H9 (cell line): ENCODE measurements at regions not wholly inside any gene's neighbourhood (a gene's known extent, or its start where the extent isn't known, plus 50 kb on each side); places are given as distances from the start of the nearest gene placed in this dataset.

Experiments used
- DNase-seq: peaks from one replicate; pipeline ENCODE4 v3.0.0-alpha.2; 2017
- H2AFZ ChIP-seq: one replicate; pipeline ENCODE4 v1.6.1; 2013; ENCODE audit warnings: mild to moderate bottlenecking, low read length, control low read depth, moderate library complexity
- H2AK5ac ChIP-seq: 2 replicates; pipeline ENCODE4 v1.6.1; 2013; ENCODE audit warnings: low read length, control low read depth, mixed read lengths; ENCODE audit not compliant: insufficient read length
- H2BK120ac ChIP-seq: one replicate; pipeline ENCODE4 v1.6.1; 2013; ENCODE audit warnings: low read depth, mild to moderate bottlenecking, low read length, control low read depth, inconsistent platforms; ENCODE audit not compliant: poor library complexity, severe bottlenecking
- H2BK12ac ChIP-seq: 2 replicates; pipeline ENCODE4 v1.6.1; 2013; ENCODE audit warnings: low read length, control low read depth, mixed read lengths, low read depth; ENCODE audit not compliant: insufficient read length
- H2BK15ac ChIP-seq: 2 replicates; pipeline ENCODE4 v1.6.1; 2013; ENCODE audit warnings: low read depth, low read length, control low read depth
- H2BK20ac ChIP-seq: one replicate; pipeline ENCODE4 v1.6.1; 2013; ENCODE audit warnings: low read depth, mild to moderate bottlenecking, low read length, control low read depth, inconsistent platforms; ENCODE audit not compliant: poor library complexity, severe bottlenecking
- H2BK5ac ChIP-seq: 2 replicates; pipeline ENCODE4 v1.6.1; 2013; ENCODE audit warnings: low read length, control low read depth, mixed read lengths; ENCODE audit not compliant: insufficient read length
- H3K14ac ChIP-seq: 2 replicates; pipeline ENCODE4 v1.6.1; 2013; ENCODE audit warnings: low read length, control low read depth; ENCODE audit not compliant: insufficient read depth
- H3K18ac ChIP-seq: 2 replicates; pipeline ENCODE4 v1.6.1; 2013; ENCODE audit warnings: low read depth, mild to moderate bottlenecking, mixed read lengths, low read length, control low read depth; ENCODE audit not compliant: insufficient read length
- H3K23ac ChIP-seq: 2 replicates; pipeline ENCODE4 v1.6.1; 2013; ENCODE audit warnings: low read length, control low read depth, mixed read lengths, low read depth; ENCODE audit not compliant: insufficient read length
- H3K23me2 ChIP-seq: 2 replicates; pipeline ENCODE4 v1.6.1; 2013; ENCODE audit warnings: low read depth, mild to moderate bottlenecking, mixed read lengths, low read length, control low read depth; ENCODE audit not compliant: insufficient read length, poor library complexity, severe bottlenecking
- H3K27ac ChIP-seq: 2 replicates; pipeline ENCODE4 v1.5.1; 2013; ENCODE audit warnings: low read length, control low read depth, mixed read lengths, low read depth; ENCODE audit not compliant: insufficient read length
- H3K27me3 ChIP-seq: 2 replicates; pipeline ENCODE4 v1.6.1; 2013; ENCODE audit warnings: low read length, control low read depth, inconsistent platforms; ENCODE audit not compliant: insufficient read depth
- H3K4ac ChIP-seq: 2 replicates; pipeline ENCODE4 v1.6.1; 2013; ENCODE audit warnings: low read depth, mild to moderate bottlenecking, control low read depth, inconsistent platforms, low read length, moderate library complexity
- H3K4me1 ChIP-seq: 2 replicates; pipeline ENCODE4 v1.6.1; 2013; ENCODE audit warnings: low read length, control low read depth, inconsistent platforms; ENCODE audit not compliant: insufficient read depth
- H3K4me2 ChIP-seq: 2 replicates; pipeline ENCODE4 v1.6.1; 2013; ENCODE audit warnings: low read length, control low read depth, mixed read lengths; ENCODE audit not compliant: insufficient read length, insufficient read depth
- H3K56ac ChIP-seq: 2 replicates; pipeline ENCODE4 v1.6.1; 2013; ENCODE audit warnings: low read depth, mild to moderate bottlenecking, mixed read lengths, low read length, control low read depth; ENCODE audit not compliant: insufficient read length
- H3K79me1 ChIP-seq: 2 replicates; pipeline ENCODE4 v1.6.1; 2013; ENCODE audit warnings: low read depth, mild to moderate bottlenecking, moderate library complexity, low read length, control low read depth, inconsistent platforms; ENCODE audit not compliant: insufficient read depth, poor library complexity, severe bottlenecking
- H3K79me2 ChIP-seq: 2 replicates; pipeline ENCODE4 v1.6.1; 2013; ENCODE audit warnings: low read length, control low read depth, inconsistent platforms; ENCODE audit not compliant: insufficient read depth
- H3K9ac ChIP-seq: 2 replicates; pipeline ENCODE4 v1.6.1; 2013; ENCODE audit warnings: low read length, control low read depth, mixed read lengths; ENCODE audit not compliant: insufficient read length; ENCODE audit errors: extremely low read depth
- H3K9me3 ChIP-seq: one replicate; pipeline ENCODE4 v1.6.1; 2013; ENCODE audit warnings: low read depth, low read length, inconsistent platforms; ENCODE audit not compliant: control insufficient read depth
- H3T11ph ChIP-seq: one replicate; pipeline ENCODE4 v1.6.1; 2013; ENCODE audit warnings: mild to moderate bottlenecking, low read length, control low read depth, inconsistent platforms
- H4K20me1 ChIP-seq: one replicate; pipeline ENCODE4 v1.6.1; 2013; ENCODE audit not compliant: control insufficient read depth, insufficient read length, insufficient read depth
- H4K5ac ChIP-seq: 2 replicates; pipeline ENCODE4 v1.6.1; 2013; ENCODE audit warnings: low read depth, mild to moderate bottlenecking, mixed read lengths, low read length, control low read depth; ENCODE audit not compliant: insufficient read length
- H4K8ac ChIP-seq: replicated peaks from 2 replicates; pipeline ENCODE4 v1.6.1; 2013; ENCODE audit warnings: low read length, control low read depth, mixed read lengths, low read depth; ENCODE audit not compliant: insufficient read length
- H4K91ac ChIP-seq: 2 replicates; pipeline ENCODE4 v1.6.1; 2013; ENCODE audit warnings: low read depth, mild to moderate bottlenecking, moderate library complexity, mixed read lengths, low read length, control low read depth; ENCODE audit not compliant: insufficient read length
- H3K27ac Mint-ChIP-seq, 3 experiments: 2 replicates in 2 of 3; 3 replicates in 1 of 3; pipeline ENCODE4 v1.8.0; 2020 to 2021; ENCODE audit warnings: mixed read lengths in 3 of 3, mild to moderate bottlenecking in 1 of 3, moderate library complexity in 1 of 3
- H3K27me3 Mint-ChIP-seq: 2 replicates; pipeline ENCODE4 v1.8.0; 2021; ENCODE audit warnings: low read depth, mild to moderate bottlenecking, moderate library complexity, mixed read lengths
- H3K36me3 Mint-ChIP-seq, 3 experiments: 2 replicates in 2 of 3; 3 replicates in 1 of 3; pipeline ENCODE4 v1.8.0; 2020 to 2021; ENCODE audit warnings: low read depth in 3 of 3, mixed read lengths in 3 of 3; ENCODE audit not compliant: insufficient read depth in 1 of 3
- H3K4me1 Mint-ChIP-seq, 2 experiments: 2 replicates each; pipeline ENCODE4 v1.8.0; 2020; ENCODE audit warnings: mixed read lengths in 2 of 2
- H3K4me3 Mint-ChIP-seq, 2 experiments: 2 replicates in 1 of 2; 3 replicates in 1 of 2; pipeline ENCODE4 v1.8.0; 2020 to 2021; ENCODE audit warnings: mild to moderate bottlenecking in 2 of 2, mixed read lengths in 2 of 2, moderate library complexity in 1 of 2
- H3K9me3 Mint-ChIP-seq, 2 experiments: 2 replicates in 1 of 2; 3 replicates in 1 of 2; pipeline ENCODE4 v1.8.0; 2020; ENCODE audit warnings: mild to moderate bottlenecking in 2 of 2, mixed read lengths in 2 of 2, moderate library complexity in 1 of 2
- WGBS: extraction: QIAGEN DNeasy Blood & Tissue Kit; methylation state at CpG from one replicate; pipeline ENCODE4 v1.1.7; 2013; ENCODE audit warnings: missing lambda C conversion rate, low lambda C conversion rate, mixed read lengths; ENCODE audit not compliant: insufficient read length; ENCODE audit errors: extremely low coverage; 5-methylcytosine and 5-hydroxymethylcytosine counted together
- TF ChIP-seq, protein P1 (sequence below): fragments of 200-600 bp; sonication (generic); conservative IDR thresholded peaks from 3 replicates; pipeline ENCODE4 v1.8.0; 2021; ENCODE audit warnings: antibody characterized with exemption, mild to moderate bottlenecking

DNA sequence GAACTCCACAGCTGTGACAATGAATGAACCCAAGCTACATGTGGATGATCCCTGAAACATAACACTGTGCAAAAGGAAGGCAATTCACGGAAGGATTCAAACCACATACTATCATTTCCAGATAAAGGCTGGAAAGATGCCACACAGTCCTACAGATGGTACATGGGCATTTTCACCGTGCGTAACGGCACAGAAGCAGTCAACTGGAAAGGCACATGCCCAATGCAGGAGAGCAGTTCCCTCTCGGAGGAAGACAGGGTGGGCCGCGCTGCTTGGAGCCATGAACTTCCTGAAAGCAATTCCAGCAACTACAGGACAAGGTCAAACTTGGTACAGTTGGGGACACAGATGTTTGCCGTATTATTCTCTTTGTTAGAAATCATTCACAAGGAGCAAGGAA, 103.7 kb downstream of the SHANK2 start:
- Histone ChIP-seq H2BK20ac (no peak overlapping the region), H3K4ac (no peak overlapping the region), H2BK5ac (no peak overlapping the region), H2AFZ (no peak overlapping the region), H2BK12ac (no peak overlapping the region), H4K8ac (no peak overlapping the region), H3K79me2 (no peaks in the 10 kb centered on the region), H3K23me2 (no peaks in the 10 kb centered on the region), H3K23ac (no peak overlapping the region), H3T11ph (no peak overlapping the region), H3K27ac (no peak overlapping the region), H3K27me3 (no peaks in the 10 kb centered on the region), H3K9ac (no peak overlapping the region), H3K79me1 (no peaks in the 10 kb centered on the region), H2AK5ac (no peak overlapping the region), H3K56ac (no peak overlapping the region), H2BK15ac (no peak overlapping the region), H3K14ac (no peak overlapping the region), H3K4me2 (no peak overlapping the region), H3K4me1 (no peaks in the 10 kb centered on the region; the same call in 1 of the 2 replicates), H3K9me3 (no peaks in the 10 kb centered on the region), H3K18ac (no peak overlapping the region), H4K91ac (no peak overlapping the region), H4K5ac (no peak overlapping the region), H4K20me1 (no peaks in the 10 kb centered on the region), H2BK120ac (no peak overlapping the region)
- Mint-ChIP-seq H3K27me3 (peaks cover 7% of the 10 kb centered on the region), H3K4me3 (no peak overlapping the region), H3K4me1 (peaks cover 20 to 30% of the 10 kb centered on the region in 2 experiments), H3K36me3 (peaks cover 4 to 13% (median 9%) of the 10 kb centered on the region in 3 experiments; a peak in 6 of 7 replicates), H3K9me3 (no peaks in the 10 kb centered on the region; a peak in 1 of 5 replicates), H3K27ac (no peak overlapping the region)
- TF ChIP-seq, protein P1, sequence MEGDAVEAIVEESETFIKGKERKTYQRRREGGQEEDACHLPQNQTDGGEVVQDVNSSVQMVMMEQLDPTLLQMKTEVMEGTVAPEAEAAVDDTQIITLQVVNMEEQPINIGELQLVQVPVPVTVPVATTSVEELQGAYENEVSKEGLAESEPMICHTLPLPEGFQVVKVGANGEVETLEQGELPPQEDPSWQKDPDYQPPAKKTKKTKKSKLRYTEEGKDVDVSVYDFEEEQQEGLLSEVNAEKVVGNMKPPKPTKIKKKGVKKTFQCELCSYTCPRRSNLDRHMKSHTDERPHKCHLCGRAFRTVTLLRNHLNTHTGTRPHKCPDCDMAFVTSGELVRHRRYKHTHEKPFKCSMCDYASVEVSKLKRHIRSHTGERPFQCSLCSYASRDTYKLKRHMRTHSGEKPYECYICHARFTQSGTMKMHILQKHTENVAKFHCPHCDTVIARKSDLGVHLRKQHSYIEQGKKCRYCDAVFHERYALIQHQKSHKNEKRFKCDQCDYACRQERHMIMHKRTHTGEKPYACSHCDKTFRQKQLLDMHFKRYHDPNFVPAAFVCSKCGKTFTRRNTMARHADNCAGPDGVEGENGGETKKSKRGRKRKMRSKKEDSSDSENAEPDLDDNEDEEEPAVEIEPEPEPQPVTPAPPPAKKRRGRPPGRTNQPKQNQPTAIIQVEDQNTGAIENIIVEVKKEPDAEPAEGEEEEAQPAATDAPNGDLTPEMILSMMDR: no peak
- WGBS: no CpG with 5 or more reads among the region's 8 CpGs
- DNase-seq: no peak
